IMR-90 (cell line): ENCODE measurements at regions not wholly inside any gene's neighbourhood (a gene's known extent, or its start where the extent isn't known, plus 50 kb on each side); places are given as distances from the start of the nearest gene placed in this dataset.

Experiments
- ATAC-seq: fragments of 200-7000 bp; cut with Tn5 transposase; 2 replicates; pipeline ENCODE4 v1.9.1; 2020; ENCODE audit warnings: low read depth, mild to moderate bottlenecking, moderate library complexity
- BruUV-seq: library from RNA; stranded (reverse); fragments of 400-500 nt; replicated peaks from 2 replicates; lab custom pipeline; 2021; lab: Mats Ljungman, UMichigan
- CTCF ChIA-PET: fragments of 300-600 bp; formaldehyde crosslinking; extraction: SDS; loops from one replicate; lab custom pipeline; 2021; ENCODE audit warnings: antibody characterized with exemption; lab: Yijun Ruan, JAX
- POLR2A ChIA-PET: fragments of 300-600 bp; sonication (Branson Sonifier 250); formaldehyde crosslinking; loops from one replicate; lab custom pipeline; 2022; ENCODE audit warnings: antibody characterized with exemption; ENCODE audit not compliant: unreplicated experiment; lab: Charles Lee
- DNase-seq: peaks from one replicate; pipeline ENCODE4 v3.0.0; 2013
- H2AFZ ChIP-seq: replicated peaks from 2 replicates; pipeline ENCODE3; 2013; ENCODE audit warnings: low read length, mild to moderate bottlenecking; ENCODE audit not compliant: poor library complexity
- H2AK5ac ChIP-seq: 2 replicates; pipeline ENCODE4 v1.6.1; 2013; ENCODE audit warnings: low read depth, low read length, inconsistent platforms
- H2AK9ac ChIP-seq: replicated peaks from 2 replicates; pipeline ENCODE3; 2013; ENCODE audit warnings: mild to moderate bottlenecking, low read depth, low read length, moderate library complexity; ENCODE audit not compliant: poor library complexity
- H2BK120ac ChIP-seq: 2 replicates; pipeline ENCODE4 v1.6.1; 2013; ENCODE audit warnings: low read depth, low read length, inconsistent platforms
- H2BK15ac ChIP-seq: 3 replicates; pipeline ENCODE4 v1.6.1; 2013; ENCODE audit warnings: low read depth, low read length, inconsistent platforms
- H2BK20ac ChIP-seq: 2 replicates; pipeline ENCODE4 v1.6.1; 2013; ENCODE audit warnings: low read depth, mild to moderate bottlenecking, inconsistent platforms, low read length, moderate library complexity
- H2BK5ac ChIP-seq: 2 replicates; pipeline ENCODE4 v1.6.1; 2013; ENCODE audit warnings: mild to moderate bottlenecking, low read depth, low read length, inconsistent platforms; ENCODE audit not compliant: poor library complexity, severe bottlenecking
- H3K14ac ChIP-seq: replicated peaks from 2 replicates; pipeline ENCODE4 v1.6.1; 2013; ENCODE audit warnings: low read depth, low read length, inconsistent platforms
- H3K18ac ChIP-seq: 2 replicates; pipeline ENCODE4 v1.6.1; 2013; ENCODE audit warnings: low read depth, low read length, control low read depth
- H3K23ac ChIP-seq: 2 replicates; pipeline ENCODE4 v1.6.1; 2013; ENCODE audit warnings: low read depth, low read length, inconsistent platforms
- H3K27ac ChIP-seq: 2 replicates; pipeline ENCODE4 v1.5.1; 2013; ENCODE audit warnings: mild to moderate bottlenecking, control low read depth, low read length; ENCODE audit not compliant: insufficient read depth
- H3K27me3 ChIP-seq: 2 replicates; pipeline ENCODE4 v1.6.1; 2013; ENCODE audit warnings: low read length; ENCODE audit not compliant: control insufficient read depth, insufficient read depth
- H3K36me3 ChIP-seq: 2 replicates; pipeline ENCODE4 v1.6.1; 2013; ENCODE audit warnings: low read length, mixed read lengths; ENCODE audit not compliant: control insufficient read depth, insufficient read depth
- H3K4ac ChIP-seq: 2 replicates; pipeline ENCODE4 v1.6.1; 2013; ENCODE audit warnings: low read depth, low read length, inconsistent platforms
- H3K4me1 ChIP-seq: 2 replicates; pipeline ENCODE4 v1.6.1; 2013; ENCODE audit warnings: low read length, mixed read lengths; ENCODE audit not compliant: control insufficient read depth, insufficient read depth
- H3K4me2 ChIP-seq: 2 replicates; pipeline ENCODE4 v1.6.1; 2013; ENCODE audit warnings: low read depth, mild to moderate bottlenecking, control low read depth, low read length, moderate library complexity
- H3K4me3 ChIP-seq: 2 replicates; pipeline ENCODE4 v1.5.1; 2013; ENCODE audit warnings: low read depth, mild to moderate bottlenecking, control low read depth, low read length, moderate library complexity; ENCODE audit not compliant: insufficient read depth
- H3K56ac ChIP-seq: 2 replicates; pipeline ENCODE4 v1.6.1; 2013; ENCODE audit warnings: low read length, inconsistent platforms; ENCODE audit not compliant: insufficient read depth; ENCODE audit errors: extremely low read depth
- H3K79me1 ChIP-seq, 2 experiments: 2 replicates each; pipeline ENCODE4 v1.6.1; 2013; ENCODE audit warnings: low read length in 2 of 2, inconsistent platforms in 1 of 2, low read depth in 1 of 2
- H3K9ac ChIP-seq: 2 replicates; pipeline ENCODE4 v1.6.1; 2013; ENCODE audit warnings: low read depth, low read length, control low read depth
- H3K9me1 ChIP-seq: 2 replicates; pipeline ENCODE4 v1.6.1; 2013; ENCODE audit warnings: low read length, inconsistent platforms; ENCODE audit not compliant: insufficient read depth
- H3K9me3 ChIP-seq: 2 replicates; pipeline ENCODE4 v1.6.1; 2013; ENCODE audit warnings: low read length; ENCODE audit not compliant: control insufficient read depth, insufficient read depth
- H4K20me1 ChIP-seq: 2 replicates; pipeline ENCODE4 v1.6.1; 2013; ENCODE audit warnings: low read length, inconsistent platforms; ENCODE audit not compliant: insufficient read depth
- H4K5ac ChIP-seq: 2 replicates; pipeline ENCODE4 v1.6.1; 2013; ENCODE audit warnings: mild to moderate bottlenecking, low read depth, low read length, control low read depth
- H4K8ac ChIP-seq, 2 experiments: 2 replicates each; pipeline ENCODE4 v1.6.1; 2013; ENCODE audit warnings: low read depth in 2 of 2, low read length in 2 of 2, control low read depth in 1 of 2, inconsistent platforms in 1 of 2
- H4K91ac ChIP-seq: 2 replicates; pipeline ENCODE4 v1.6.1; 2013; ENCODE audit warnings: low read depth, low read length, inconsistent platforms; ENCODE audit not compliant: insufficient read depth
- BHLHE40 ChIP-seq: fragments of 150-350 bp; IDR thresholded peaks from 2 replicates; pipeline ENCODE4 v1.6.1; 2016; ENCODE audit warnings: mild to moderate bottlenecking, low read depth, low read length
- CEBPB ChIP-seq: IDR thresholded peaks from 2 replicates; pipeline ENCODE4 v1.6.1; 2012; ENCODE audit warnings: low read depth, low read length, improper control_type of control experiment
- CHD1 ChIP-seq: IDR thresholded peaks from 2 replicates; pipeline ENCODE4 v1.6.1; 2012; ENCODE audit warnings: low read depth, low read length, improper control_type of control experiment
- CTCF ChIP-seq: conservative IDR thresholded peaks from 2 replicates; pipeline ENCODE4 v1.5.1; 2012; ENCODE audit warnings: mild to moderate bottlenecking, low read depth, low read length, improper control_type of control experiment
- ELK1 ChIP-seq: fragments of 150-350 bp; IDR thresholded peaks from 2 replicates; pipeline ENCODE4 v1.6.1; 2016; ENCODE audit warnings: low read depth, mild to moderate bottlenecking, low read length, moderate library complexity, borderline replicate concordance
- FOS ChIP-seq: fragments of 150-350 bp; IDR thresholded peaks from 2 replicates; pipeline ENCODE4 v1.6.1; 2016; ENCODE audit warnings: low read depth, low read length
- MAFK ChIP-seq: IDR thresholded peaks from 2 replicates; pipeline ENCODE4 v1.6.1; 2012; ENCODE audit warnings: low read depth, low read length, improper control_type of control experiment
- MAZ ChIP-seq: IDR thresholded peaks from 2 replicates; pipeline ENCODE4 v1.6.1; 2012; ENCODE audit warnings: low read depth, mild to moderate bottlenecking, low read length, improper control_type of control experiment, moderate library complexity, borderline replicate concordance
- MXI1 ChIP-seq: IDR thresholded peaks from 2 replicates; pipeline ENCODE4 v1.6.1; 2012; ENCODE audit warnings: low read depth, mild to moderate bottlenecking, low read length, moderate library complexity, borderline replicate concordance
- NFE2L2 ChIP-seq: fragments of 150-350 bp; IDR thresholded peaks from 2 replicates; pipeline ENCODE4 v1.6.1; 2016; ENCODE audit warnings: low read depth, mild to moderate bottlenecking, low read length
- POLR2A ChIP-seq: IDR thresholded peaks from 2 replicates; pipeline ENCODE4 v1.6.1; 2012; ENCODE audit warnings: mild to moderate bottlenecking, low read depth, low read length
- RAD21 ChIP-seq: IDR thresholded peaks from 2 replicates; pipeline ENCODE4 v1.6.1; 2012; ENCODE audit warnings: low read length, improper control_type of control experiment
- RCOR1 ChIP-seq: IDR thresholded peaks from 2 replicates; pipeline ENCODE4 v1.6.1; 2012; ENCODE audit warnings: mild to moderate bottlenecking, low read length, improper control_type of control experiment; ENCODE audit not compliant: insufficient replicate concordance
- SMC3 ChIP-seq: fragments of 150-350 bp; IDR thresholded peaks from 2 replicates; pipeline ENCODE4 v1.6.1; 2016; ENCODE audit warnings: low read depth, mild to moderate bottlenecking, antibody characterized with exemption, low read length, moderate library complexity
- USF2 ChIP-seq: fragments of 150-350 bp; IDR thresholded peaks from 2 replicates; pipeline ENCODE4 v1.6.1; 2017; ENCODE audit warnings: mild to moderate bottlenecking, antibody characterized with exemption, low read length, low read depth
- WGBS, 2 experiments: methylation state at CpG; one replicate each; pipeline versions ENCODE4 v1.1.5 to v1.1.7; 2013; ENCODE audit warnings: missing lambda C conversion rate in 2 of 2; ENCODE audit not compliant: insufficient read length in 1 of 2; ENCODE audit errors: extremely low coverage in 2 of 2; 5-methylcytosine and 5-hydroxymethylcytosine counted together
- dilution Hi-C: fragments of 300-500 bp; cut with HindIII; formaldehyde crosslinking; loops from one replicate; pipeline ENCODE4 v1.14.3; 2018; ENCODE audit warnings: low sequenced_read_pairs; ENCODE audit not compliant: unreplicated experiment
- in situ Hi-C: fragments of 300-500 bp; cut with MboI; formaldehyde crosslinking; loops from 3 replicates; pipeline ENCODE4 v1.14.3; 2019; ENCODE audit warnings: low sequenced_read_pairs, inconsistent platforms, mixed read lengths
- intact Hi-C: fragments of 100-400 bp; cut with micrococcal nuclease; formaldehyde crosslinking; loops from 2 replicates; pipeline ENCODE4 v1.10.0; 2022

- Histone ChIP-seq H3K36me3 (no peaks in the 10 kb centered on the region), H3K9me1 (no peaks in the 10 kb centered on the region), H2AK9ac (no peak overlapping the region), H3K27ac (no peak overlapping the region), H2BK5ac (no peak overlapping the region), H4K91ac (no peak overlapping the region), H4K5ac (no peak overlapping the region), H3K14ac (no peak overlapping the region), H3K4me1 (no peaks in the 10 kb centered on the region), H2AK5ac (no peak overlapping the region), H4K20me1 (no peaks in the 10 kb centered on the region), H3K27me3 (no peaks in the 10 kb centered on the region), H3K4me2 (no peak overlapping the region), H3K79me1 (no peaks in the 10 kb centered on the region), H2BK20ac (no peak overlapping the region), H3K56ac (no peak overlapping the region), H2BK120ac (no peak overlapping the region), H3K4ac (no peak overlapping the region), H3K23ac (no peak overlapping the region), H3K9me3 (no peaks in the 10 kb centered on the region), H3K4me3 (no peak overlapping the region), H3K18ac (no peak overlapping the region), H2AFZ (no peak overlapping the region), H4K8ac (no peak overlapping the region), H2BK15ac (no peak overlapping the region), H3K9ac (no peak overlapping the region)
- in situ Hi-C loops: no loop called here
- CTCF ChIA-PET: no interaction called here
- TF ChIP-seq FOS: no peak
- no peak for TF ChIP-seq USF2
- no peak for TF ChIP-seq CTCF
- no peak for TF ChIP-seq SMC3
- TF ChIP-seq BHLHE40: no peak
- no peak for TF ChIP-seq CEBPB
- no peak for TF ChIP-seq RCOR1
- no peak for TF ChIP-seq ELK1
- TF ChIP-seq MXI1: no peak
- TF ChIP-seq CHD1: no peak
- no peak for TF ChIP-seq NFE2L2
- no peak for TF ChIP-seq POLR2A
- no peak for TF ChIP-seq RAD21
- TF ChIP-seq MAZ: no peak
- TF ChIP-seq MAFK: no peak
- ATAC-seq (no peak), DNase-seq (no peak)
- WGBS, 2 experiments: 67% methylated on average over 1 of the region's 2 CpGs; no CpG with 5 or more reads in 1 of the 2 experiments
- POLR2A ChIA-PET: no interaction called here
- intact Hi-C loops: no loop called here
- dilution Hi-C loops: no loop called here
- no TSS peak for BruUV-seq
These were observed 1631.0 kb downstream of the CDH8 start for GRCh38 chr16:60405286-60405685.
